Lower lobe of right lung (tissue), 2 donors: ENCODE measurements at regions not wholly inside any gene's neighbourhood (a gene's known extent, or its start where the extent isn't known, plus 50 kb on each side); places are given as distances from the start of the nearest gene placed in this dataset.

ENCODE experiments used
- ATAC-seq, 2 donors: fragments of 200-7000 bp; cut with Tn5 transposase; one replicate each; pipeline ENCODE4 v1.9.1; 2020 to 2022; ENCODE audit warnings: mild to moderate bottlenecking in 2 of 2, moderate library complexity in 2 of 2
- DNase-seq: peaks from one replicate; pipeline ENCODE4 v3.0.0-alpha.2; 2020
- H3K27ac ChIP-seq: fragments of 200-600 bp; one replicate; pipeline ENCODE4 v1.8.0; 2022
- H3K27me3 ChIP-seq: fragments of 200-600 bp; one replicate; pipeline ENCODE4 v1.8.0; 2022; ENCODE audit warnings: low read depth
- H3K36me3 ChIP-seq: fragments of 200-600 bp; one replicate; pipeline ENCODE4 v1.8.0; 2022; ENCODE audit warnings: mild to moderate bottlenecking
- H3K4me1 ChIP-seq: fragments of 200-600 bp; one replicate; pipeline ENCODE4 v1.8.0; 2022
- H3K4me3 ChIP-seq: fragments of 200-600 bp; one replicate; pipeline ENCODE4 v1.8.0; 2022; ENCODE audit warnings: mild to moderate bottlenecking
- H3K9me3 ChIP-seq: fragments of 200-600 bp; one replicate; pipeline ENCODE4 v1.8.0; 2022
- intact Hi-C: fragments of 100-400 bp; cut with DNase I; formaldehyde crosslinking; loops from one replicate; pipeline ENCODE4 v1.11.0; 2022
- TF ChIP-seq, protein P1 (sequence below): fragments of 200-600 bp; IDR thresholded peaks from one replicate; pipeline ENCODE4 v1.8.0; 2022; ENCODE audit warnings: antibody characterized with exemption, mild to moderate bottlenecking
- donor health status: DM: no; HTN: yes; CAD: no; lungs with severe emphysema.

DNA sequence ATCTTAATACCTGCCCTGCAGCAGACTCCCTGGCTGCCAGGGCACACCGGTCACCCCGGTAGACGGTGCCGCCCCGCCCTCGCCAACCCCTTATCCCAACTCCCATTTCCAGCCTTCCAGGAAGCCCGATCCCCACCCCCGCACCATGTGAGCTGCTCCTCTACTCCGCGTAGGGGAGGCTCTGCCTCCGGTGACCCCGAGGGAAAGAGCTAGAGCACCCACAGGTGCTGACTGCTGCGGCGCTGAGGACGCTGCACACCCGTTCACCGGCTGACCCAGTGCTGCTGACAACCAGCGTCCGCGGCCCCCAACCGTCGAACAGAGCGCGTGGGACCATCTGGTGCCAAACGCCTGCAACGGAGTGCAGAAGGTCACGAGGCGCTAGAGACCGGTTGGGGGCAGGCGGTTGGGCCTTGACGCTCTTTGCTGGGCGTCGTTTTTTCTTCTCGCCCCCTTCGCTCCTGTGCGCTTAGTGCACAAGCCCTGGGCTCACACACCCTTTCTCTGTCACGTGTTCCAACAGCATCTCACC is 59.6 kb upstream of the ZNF599 start:
- Histone ChIP-seq H3K27me3 (no peaks in the 10 kb centered on the region), H3K36me3 (no peaks in the 10 kb centered on the region), H3K4me3 (no peak overlapping the region), H3K9me3 (no peaks in the 10 kb centered on the region), H3K4me1 (peaks cover under 1% of the 10 kb centered on the region), H3K27ac (no peak overlapping the region)
- TF ChIP-seq, protein P1, sequence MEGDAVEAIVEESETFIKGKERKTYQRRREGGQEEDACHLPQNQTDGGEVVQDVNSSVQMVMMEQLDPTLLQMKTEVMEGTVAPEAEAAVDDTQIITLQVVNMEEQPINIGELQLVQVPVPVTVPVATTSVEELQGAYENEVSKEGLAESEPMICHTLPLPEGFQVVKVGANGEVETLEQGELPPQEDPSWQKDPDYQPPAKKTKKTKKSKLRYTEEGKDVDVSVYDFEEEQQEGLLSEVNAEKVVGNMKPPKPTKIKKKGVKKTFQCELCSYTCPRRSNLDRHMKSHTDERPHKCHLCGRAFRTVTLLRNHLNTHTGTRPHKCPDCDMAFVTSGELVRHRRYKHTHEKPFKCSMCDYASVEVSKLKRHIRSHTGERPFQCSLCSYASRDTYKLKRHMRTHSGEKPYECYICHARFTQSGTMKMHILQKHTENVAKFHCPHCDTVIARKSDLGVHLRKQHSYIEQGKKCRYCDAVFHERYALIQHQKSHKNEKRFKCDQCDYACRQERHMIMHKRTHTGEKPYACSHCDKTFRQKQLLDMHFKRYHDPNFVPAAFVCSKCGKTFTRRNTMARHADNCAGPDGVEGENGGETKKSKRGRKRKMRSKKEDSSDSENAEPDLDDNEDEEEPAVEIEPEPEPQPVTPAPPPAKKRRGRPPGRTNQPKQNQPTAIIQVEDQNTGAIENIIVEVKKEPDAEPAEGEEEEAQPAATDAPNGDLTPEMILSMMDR, result no peak
- DNase-seq (no peak), ATAC-seq (peak in 1 of 2 donors; percentile 48)
- intact Hi-C loops, result no loop called here

DNA sequence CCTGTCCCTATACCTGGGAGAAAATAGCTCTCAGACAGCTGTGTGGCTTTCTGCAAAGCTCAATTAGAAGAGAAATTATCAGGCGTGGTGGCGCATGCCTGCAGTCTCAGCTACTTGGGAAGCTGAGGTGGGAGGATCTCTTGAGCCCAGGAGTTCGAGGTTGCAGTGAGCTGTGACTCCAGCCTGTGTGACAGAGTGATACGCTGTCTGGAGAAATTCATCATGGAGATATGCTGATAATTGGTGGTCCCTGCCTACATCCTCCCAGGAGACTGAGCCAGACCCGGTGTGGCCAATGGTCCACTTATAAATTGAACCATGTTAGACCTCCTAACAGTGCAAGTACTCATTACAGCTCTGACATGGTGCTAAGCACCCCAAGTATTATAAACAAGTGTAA is 58.7 kb upstream of the ZNF599 start:
- intact Hi-C loops, result no loop called here
- TF ChIP-seq, protein P1, result no peak
- Histone ChIP-seq H3K9me3 (no peaks in the 10 kb centered on the region), H3K27ac (no peak overlapping the region), H3K4me3 (no peak overlapping the region), H3K36me3 (no peaks in the 10 kb centered on the region), H3K4me1 (no peaks in the 10 kb centered on the region), H3K27me3 (no peaks in the 10 kb centered on the region)
- ATAC-seq (no peak), DNase-seq (no peak)

DNA sequence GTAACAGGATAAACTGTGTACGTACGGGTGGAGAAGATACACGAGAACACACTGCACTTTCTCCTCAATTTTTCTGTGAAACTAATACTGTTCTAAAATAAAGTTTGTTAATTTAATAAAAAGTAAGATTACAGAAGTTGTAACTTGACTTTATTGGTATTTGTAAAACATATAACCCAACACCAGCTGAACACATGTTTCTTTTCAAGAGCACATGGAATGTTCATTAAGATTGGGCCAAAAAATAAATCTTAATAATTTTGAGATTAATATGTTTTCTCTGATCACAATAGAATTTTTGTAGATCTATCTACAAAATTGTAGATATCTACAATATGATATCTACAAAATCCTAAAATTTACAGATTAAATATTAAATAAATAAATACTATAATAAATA is 55.1 kb upstream of the ZNF599 start:
- Histone ChIP-seq H3K4me1 (no peaks in the 10 kb centered on the region), H3K27me3 (no peaks in the 10 kb centered on the region), H3K9me3 (no peaks in the 10 kb centered on the region), H3K36me3 (no peaks in the 10 kb centered on the region), H3K4me3 (no peak overlapping the region), H3K27ac (no peak overlapping the region)
- ATAC-seq, result no peak
- no peak for DNase-seq
- intact Hi-C loops, result no loop called here
- TF ChIP-seq, protein P1, result no peak

DNA sequence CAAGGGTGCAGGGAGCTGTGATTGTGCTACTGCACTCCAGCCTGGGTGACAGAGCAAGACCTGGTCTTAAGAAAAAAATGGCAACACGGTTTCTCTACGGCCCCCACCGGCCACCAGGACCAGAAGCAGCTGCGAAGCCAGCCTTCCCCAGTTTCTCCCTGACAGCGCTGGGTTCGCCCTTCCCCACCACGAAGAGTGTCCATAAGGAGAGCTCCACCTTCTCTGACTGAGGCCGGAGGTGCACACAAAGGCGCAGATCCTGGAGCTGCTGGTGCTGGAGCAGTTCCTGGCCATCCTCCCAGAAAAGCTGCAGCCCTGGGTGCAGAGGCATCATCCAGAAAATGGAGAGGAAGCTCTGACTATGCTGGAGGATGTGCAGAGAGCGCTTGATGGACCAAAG is 52.2 kb upstream of the ZNF599 start:
- Histone ChIP-seq H3K4me1 (no peaks in the 10 kb centered on the region), H3K4me3 (no peak overlapping the region), H3K9me3 (no peaks in the 10 kb centered on the region), H3K36me3 (no peaks in the 10 kb centered on the region), H3K27me3 (no peaks in the 10 kb centered on the region), H3K27ac (no peak overlapping the region)
- TF ChIP-seq, protein P1, result no peak
- intact Hi-C loops, result no loop called here
- no peak for DNase-seq
- ATAC-seq, result no peak

DNA sequence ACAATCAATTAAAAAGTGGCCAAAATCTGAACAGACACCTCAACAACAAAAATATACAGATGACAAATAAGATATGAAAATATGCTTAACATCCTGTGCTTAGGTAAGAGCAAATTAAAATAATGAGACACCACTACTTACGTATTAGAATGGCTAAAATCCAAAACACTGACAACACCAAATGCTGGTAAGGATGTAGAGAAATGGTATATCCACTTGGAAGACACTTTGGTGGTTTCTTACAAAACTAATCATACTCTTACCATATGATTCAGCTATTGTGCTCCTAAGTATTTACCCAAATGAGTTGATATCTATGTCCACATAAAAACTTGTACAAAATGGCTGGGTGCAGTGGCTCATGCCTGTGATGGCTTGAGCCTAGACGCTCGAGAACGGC is 51.7 kb upstream of the ZNF599 start:
- H3K9me3 ChIP-seq, result no peaks in the 10 kb centered on the region
- DNase-seq (no peak), ATAC-seq (no peak)
- H3K27me3 ChIP-seq, result no peaks in the 10 kb centered on the region
- H3K4me1 ChIP-seq, result no peaks in the 10 kb centered on the region
- TF ChIP-seq, protein P1, result no peak
- H3K36me3 ChIP-seq, result no peaks in the 10 kb centered on the region
- no peak overlapping the region for H3K27ac ChIP-seq
- intact Hi-C loops, result no loop called here
- H3K4me3 ChIP-seq, result no peak overlapping the region
